Kasumi-1 (cell line): ENCODE measurements at regions not wholly inside any gene's neighbourhood (a gene's known extent, or its start where the extent isn't known, plus 50 kb on each side); places are given as distances from the start of the nearest gene placed in this dataset.
A peak's percentile ranks its signal among the peaks of the same experiment; 100 is the strongest.

Experiments used
- DNase-seq, 2 experiments: peaks; one replicate each; lab custom pipeline; 2025; lab: John Stamatoyannopoulos, UW

- DNase-seq = no peak
Measured at GRCh38 chr10:754914-755313, 65.4 kb upstream of the DIP2C start.

GRCh38 chr10:753530-753929, 64.1 kb upstream of the DIP2C start:
- DNase-seq = peak; percentile 58 to 67

- no peak for DNase-seq
Measured at GRCh38 chr10:740936-741431, 51.5 kb upstream of the DIP2C start.

- no peak for DNase-seq
Measured at GRCh38 chr10:739403-739802, 49.9 kb upstream of the DIP2C start.
